GM12891 (cell line): ENCODE measurements at regions not wholly inside any gene's neighbourhood (a gene's known extent, or its start where the extent isn't known, plus 50 kb on each side); places are given as distances from the start of the nearest gene placed in this dataset.

Source experiments
- DNase-seq: peaks from one replicate; pipeline ENCODE4 v3.0.0; 2011; ENCODE audit warnings: low spot score; ENCODE audit not compliant: insufficient read length
- FAIRE-seq: peaks from 2 replicates; lab custom pipeline; 2011; peaks lifted over from hg19 to GRCh38; lab: Jason Lieb, UNC
- PAX5 ChIP-seq: IDR thresholded peaks from 2 replicates; pipeline ENCODE4 v1.6.1; 2011; ENCODE audit warnings: low read length, moderate library complexity, mild to moderate bottlenecking; ENCODE audit not compliant: insufficient read depth, severe bottlenecking
- POLR2A ChIP-seq: IDR thresholded peaks from 2 replicates; pipeline ENCODE4 v1.6.1; 2011; ENCODE audit warnings: low read depth, low read length, control low read depth
- POLR2AphosphoS5 ChIP-seq: IDR thresholded peaks from 2 replicates; pipeline ENCODE4 v1.6.1; 2011; ENCODE audit warnings: low read depth, low read length, control low read depth
- POU2F2 ChIP-seq: IDR thresholded peaks from 2 replicates; pipeline ENCODE4 v1.6.1; 2011; ENCODE audit warnings: low read depth, mild to moderate bottlenecking, control low read depth, low read length, moderate library complexity
- SPI1 ChIP-seq: IDR thresholded peaks from 2 replicates; pipeline ENCODE4 v1.6.1; 2011; ENCODE audit warnings: low read depth, low read length, control low read depth
- TAF1 ChIP-seq: IDR thresholded peaks from 2 replicates; pipeline ENCODE4 v1.6.1; 2011; ENCODE audit warnings: low read depth, low read length, control low read depth

DNA sequence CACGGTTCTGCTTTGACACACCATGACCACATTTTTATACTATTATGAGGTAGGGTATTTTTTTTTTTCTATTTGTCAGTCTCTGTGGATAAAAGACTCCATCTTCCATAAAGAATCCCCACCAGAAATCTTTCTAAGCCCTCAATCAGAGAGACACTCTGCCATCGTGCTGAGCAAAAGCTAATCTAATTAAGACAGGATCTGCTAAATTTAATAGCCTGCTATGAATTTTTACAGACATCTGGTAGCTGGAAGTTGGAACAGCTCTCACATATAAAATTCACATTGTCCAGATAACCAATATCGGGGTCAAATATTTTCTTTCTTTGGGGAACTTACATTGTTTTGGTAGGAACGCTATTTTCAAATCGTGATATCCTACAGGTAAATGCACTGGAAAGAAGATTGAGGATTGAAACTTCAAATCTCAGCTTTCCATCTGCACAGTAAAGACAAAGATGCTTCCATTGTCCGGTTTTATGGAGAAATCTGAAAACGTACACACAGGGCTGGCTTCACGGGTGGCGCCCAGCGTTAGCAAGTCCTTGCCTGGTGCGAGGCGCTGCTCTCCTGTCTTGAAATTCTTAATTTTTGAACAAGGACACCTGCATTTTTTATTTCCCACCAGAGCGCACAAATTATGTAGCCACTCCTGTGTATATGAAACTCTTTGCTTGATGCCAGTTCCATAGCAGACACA lies 573.8 kb upstream of the NOX3 start:
- DNase-seq (no peak), FAIRE-seq (no peak)
- TF ChIP-seq POLR2A (no peak), POU2F2 (no peak), SPI1 (no peak), TAF1 (no peak), PAX5 (no peak), POLR2AphosphoS5 (no peak)

DNA sequence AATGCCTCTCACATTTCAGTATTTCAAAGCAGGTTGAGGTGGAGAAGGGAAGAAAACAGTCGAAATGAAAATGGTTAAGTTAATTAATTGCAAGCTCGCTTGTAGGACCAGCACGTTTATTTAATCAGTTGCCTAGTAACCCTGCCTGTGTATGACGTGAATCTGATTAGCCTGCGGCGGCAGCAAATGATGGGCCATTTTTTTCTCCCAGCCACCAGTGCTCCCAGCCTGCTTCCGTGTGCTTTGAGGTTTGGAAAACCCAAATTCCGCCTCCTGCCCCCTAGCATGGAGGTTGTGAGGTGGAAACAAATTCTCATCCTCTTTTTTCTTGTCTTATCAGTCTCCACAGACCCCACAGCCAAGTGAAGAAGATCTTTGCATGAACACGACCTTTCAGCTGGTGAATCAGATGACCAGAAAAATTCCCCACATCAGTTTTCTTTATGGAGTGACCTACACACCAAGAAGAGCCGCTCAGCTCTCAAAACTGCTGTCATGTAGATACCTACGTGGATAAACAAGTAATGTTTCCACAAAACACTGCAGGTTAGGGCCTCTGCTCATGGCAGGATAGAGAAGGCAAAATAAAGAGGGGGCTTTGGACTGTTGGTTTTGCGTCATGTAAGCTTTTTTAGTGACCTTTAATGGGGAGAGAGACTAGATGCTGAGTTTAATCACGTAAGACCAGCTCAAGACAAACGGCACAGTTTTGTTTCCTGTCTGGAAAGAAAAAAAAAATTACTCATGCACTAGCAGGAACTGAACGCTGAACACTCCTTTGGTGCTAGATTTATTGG lies 572.9 kb upstream of the NOX3 start:
- FAIRE-seq = no peak
- DNase-seq = no peak
- TF ChIP-seq PAX5 (no peak), SPI1 (no peak), POU2F2 (no peak)

DNA sequence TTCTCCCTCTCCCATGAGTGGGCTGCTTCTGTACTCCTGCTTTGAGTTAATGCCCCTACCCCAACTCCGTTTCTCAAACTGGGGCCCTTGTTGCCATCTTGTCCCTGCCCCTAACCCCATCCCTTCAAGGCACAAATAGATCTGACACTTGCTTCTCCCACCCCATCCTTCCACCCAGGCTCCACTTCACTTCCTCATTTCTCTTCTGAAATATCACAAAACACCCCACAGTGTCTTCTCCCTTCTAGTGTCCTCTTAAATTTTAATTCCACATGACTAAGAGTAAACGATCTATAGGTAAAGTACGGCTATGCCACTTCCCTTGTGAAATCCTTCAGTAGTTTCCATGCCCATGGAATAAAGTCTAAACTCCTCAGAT lies 571.6 kb upstream of the NOX3 start:
- no peak for FAIRE-seq
- no peak for TF ChIP-seq POLR2A
- no peak for TF ChIP-seq SPI1
- TF ChIP-seq POLR2AphosphoS5 = no peak
- TF ChIP-seq TAF1 = no peak
- no peak for TF ChIP-seq PAX5
- TF ChIP-seq POU2F2 = no peak

DNA sequence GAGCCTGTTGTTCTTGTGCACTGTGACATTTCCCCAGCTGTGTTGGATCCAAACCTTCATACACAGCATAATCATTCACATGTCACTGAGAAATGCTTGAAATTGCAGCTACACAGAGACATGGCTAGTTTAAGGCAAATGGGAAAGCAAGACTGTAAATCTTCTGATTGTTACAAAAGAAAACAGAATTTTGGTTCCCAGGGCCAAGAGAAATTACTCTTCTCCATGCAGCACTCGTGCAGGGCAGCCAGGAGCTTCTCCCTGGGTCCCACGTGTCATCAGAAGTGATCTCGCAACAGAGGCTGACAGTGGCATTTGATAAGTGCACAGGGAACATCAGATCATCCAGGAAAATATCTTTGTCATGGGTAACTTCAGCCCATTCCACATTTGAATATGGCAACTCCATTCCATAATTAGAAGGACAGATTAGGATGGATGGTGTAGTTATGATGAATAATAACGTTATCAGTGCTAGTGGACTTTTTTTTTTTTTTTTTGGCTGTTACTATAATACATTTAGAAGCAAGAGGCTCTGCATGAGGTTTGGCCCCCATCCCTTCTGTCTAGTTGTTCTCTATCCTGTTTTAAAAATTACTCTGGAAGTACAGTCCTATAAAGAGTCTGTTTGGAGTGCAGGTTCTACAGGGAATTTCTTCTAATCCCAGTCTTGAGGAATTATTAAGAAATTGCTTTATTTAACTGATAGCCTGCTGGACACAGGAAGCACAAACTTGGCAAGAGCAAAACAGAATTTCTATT lies 571.0 kb upstream of the NOX3 start:
- no peak for DNase-seq
- FAIRE-seq = no peak
- no peak for TF ChIP-seq POU2F2
- no peak for TF ChIP-seq SPI1
- no peak for TF ChIP-seq POLR2A
- TF ChIP-seq TAF1 = no peak
- TF ChIP-seq PAX5 = no peak
- no peak for TF ChIP-seq POLR2AphosphoS5

More for the DNA sequence above, 571.6 kb upstream of the NOX3 start:
- DNase-seq = no peak

- no peak for TF ChIP-seq POU2F2
- no peak for TF ChIP-seq PAX5
- TF ChIP-seq POLR2A = no peak
- TF ChIP-seq TAF1 = no peak
- no peak for TF ChIP-seq POLR2AphosphoS5
- no peak for TF ChIP-seq SPI1
- FAIRE-seq (no peak), DNase-seq (no peak)
Observed at GRCh38 chr6:156024339-156024738, 568.7 kb upstream of the NOX3 start.

- FAIRE-seq (no peak), DNase-seq (no peak)
- no peak for TF ChIP-seq PAX5
- no peak for TF ChIP-seq POLR2AphosphoS5
- no peak for TF ChIP-seq POU2F2
- no peak for TF ChIP-seq SPI1
- TF ChIP-seq POLR2A = no peak
- no peak for TF ChIP-seq TAF1
Observed at GRCh38 chr6:156021746-156022396, 566.2 kb upstream of the NOX3 start.

DNA sequence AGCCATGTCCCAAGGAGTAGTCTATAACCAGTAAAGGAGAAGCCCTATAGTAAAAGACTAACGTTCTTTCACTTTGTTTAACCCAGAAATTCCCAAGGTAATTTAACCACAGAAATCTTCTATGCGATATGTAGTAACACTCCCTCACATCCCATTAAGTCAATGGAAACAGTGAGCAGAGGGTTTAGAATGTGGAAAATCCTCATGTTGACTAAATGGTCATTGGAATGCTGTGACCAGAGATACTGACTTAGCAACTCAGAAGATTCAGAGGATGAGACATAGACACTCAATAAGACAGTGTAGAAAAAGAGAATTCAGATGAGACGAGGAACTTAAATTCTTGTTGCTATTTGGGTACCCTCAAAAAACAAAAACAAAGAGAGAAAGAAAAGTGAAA lies 562.2 kb upstream of the NOX3 start:
- no peak for TF ChIP-seq PAX5
- FAIRE-seq = no peak
- no peak for DNase-seq

DNA sequence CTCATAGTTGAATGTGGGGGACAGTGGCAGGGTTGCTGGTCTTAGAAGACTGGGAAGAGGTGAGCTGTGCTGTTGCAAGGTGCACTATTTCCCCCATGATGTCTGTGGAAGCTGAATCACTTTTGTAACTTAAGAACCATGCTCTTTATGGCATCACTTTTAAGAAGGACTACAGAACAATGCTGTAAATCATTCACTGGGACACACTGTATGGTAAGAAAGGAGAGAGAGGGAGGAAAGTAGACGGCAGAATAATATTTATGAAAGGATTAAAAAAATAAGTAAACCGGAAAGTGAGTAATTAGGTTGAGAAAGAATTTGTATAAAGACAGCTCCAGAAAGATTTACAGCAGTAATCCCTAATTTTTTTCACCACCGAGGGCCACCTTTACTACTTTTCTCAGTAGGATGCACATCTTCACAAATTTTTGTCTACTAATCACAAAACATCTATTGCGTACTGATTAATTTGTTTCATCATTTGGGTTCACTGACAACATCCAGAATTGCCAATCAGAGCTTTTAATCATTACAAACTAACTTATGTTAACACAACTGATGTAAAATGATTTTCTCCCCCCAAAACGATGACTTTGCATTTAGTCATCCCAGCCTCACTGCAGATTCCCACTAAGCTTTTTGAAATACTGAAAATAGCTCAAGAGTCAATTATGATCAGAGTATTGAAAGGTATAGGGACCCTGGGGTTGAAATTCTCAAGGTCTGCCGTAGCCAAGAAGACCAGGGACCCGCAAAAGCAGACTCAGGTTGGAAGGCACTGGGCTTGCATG lies 560.7 kb upstream of the NOX3 start:
- FAIRE-seq = no peak
- DNase-seq = no peak
- TF ChIP-seq TAF1 (no peak), POLR2AphosphoS5 (no peak), SPI1 (no peak), POLR2A (no peak), PAX5 (no peak), POU2F2 (no peak)

DNA sequence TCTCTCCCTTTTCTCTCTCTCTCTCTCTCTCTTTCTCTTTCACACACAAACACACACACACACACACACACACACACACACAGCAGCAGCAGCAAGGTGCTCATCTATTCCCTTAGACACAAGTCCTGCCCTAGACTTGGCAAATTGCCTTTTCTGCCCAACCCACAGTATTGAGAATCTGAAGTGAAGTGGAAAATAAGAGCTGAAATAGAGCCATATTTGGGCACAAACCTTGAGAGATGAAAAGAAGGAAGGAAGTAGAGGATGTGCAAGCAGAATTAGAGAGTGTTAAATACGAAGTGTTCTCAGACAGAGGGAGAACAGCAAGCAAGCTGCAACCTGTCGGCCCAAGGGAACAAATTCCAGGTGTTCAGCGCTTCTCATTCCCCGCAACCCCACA lies 557.5 kb upstream of the NOX3 start:
- TF ChIP-seq SPI1 = no peak
- TF ChIP-seq PAX5 = no peak
- no peak for TF ChIP-seq TAF1
- FAIRE-seq (no peak), DNase-seq (no peak)
